ENCODE measurements at regions not wholly inside any gene's neighbourhood (a gene's known extent, or its start where the extent isn't known, plus 50 kb on each side); places are given as distances from the start of the nearest gene placed in this dataset.

- Histone ChIP-seq H3K4me3 (ENCODE audit: low read length) (no peak overlapping the region), H3K27me3 (ENCODE audit: control insufficient read depth in 1 of 2, insufficient read depth in 2 of 2, low read length in 2 of 2) (peaks cover 0 to 4% of the 10 kb centered on the region in 2 experiments), H3K9me3 (ENCODE audit: control insufficient read depth in 1 of 2, insufficient read depth in 1 of 2, low read length in 2 of 2) (no peaks in the 10 kb centered on the region), H3K36me3 (ENCODE audit: insufficient read depth, low read length) (no peaks in the 10 kb centered on the region), H3K4me1 (ENCODE audit: insufficient read depth, low read length) (no peaks in the 10 kb centered on the region), H3K27ac (ENCODE audit: low read depth in 1 of 2, low read length in 2 of 2) (no peak overlapping the region)
- no peaks in the 10 kb centered on the region for H3K9me3 Mint-ChIP-seq
- peaks cover 34% of the 10 kb centered on the region for H3K27me3 Mint-ChIP-seq
- H3K4me1 Mint-ChIP-seq (ENCODE audit: low read depth) = no peaks in the 10 kb centered on the region
- intact Hi-C loops (cut with DNase I, micrococcal nuclease) = no loop called here
- DNase-seq (no peak), ATAC-seq (ENCODE audit: poor library complexity) (no peak)
- H3K36me3 Mint-ChIP-seq (ENCODE audit: low read depth) = no peaks in the 10 kb centered on the region
- POLR2A ChIA-PET = no interaction called here
- H3K4me3 Mint-ChIP-seq = no peak overlapping the region
- no peak for TF ChIP-seq CTCF (IDR thresholded peaks at IDR 0.05)
- CTCF ChIA-PET = no interaction called here
- H3K27ac Mint-ChIP-seq = no peak overlapping the region
These were observed 92.3 kb upstream of the CARMIL1 start for GRCh38 chr6:25186919-25187318.

GRCh38 chr6:25188232-25188631, 90.9 kb upstream of the CARMIL1 start:
- Histone ChIP-seq H3K27me3 (ENCODE audit: control insufficient read depth in 1 of 2, insufficient read depth in 2 of 2, low read length in 2 of 2) (peaks cover 0 to 4% of the 10 kb centered on the region in 2 experiments), H3K4me1 (ENCODE audit: insufficient read depth, low read length) (no peaks in the 10 kb centered on the region), H3K9me3 (ENCODE audit: control insufficient read depth in 1 of 2, insufficient read depth in 1 of 2, low read length in 2 of 2) (no peaks in the 10 kb centered on the region), H3K36me3 (ENCODE audit: insufficient read depth, low read length) (no peaks in the 10 kb centered on the region), H3K4me3 (ENCODE audit: low read length) (no peak overlapping the region), H3K27ac (ENCODE audit: low read depth in 1 of 2, low read length in 2 of 2) (no peak overlapping the region)
- no peak for DNase-seq
- POLR2A ChIA-PET = no interaction called here
- CTCF ChIA-PET = no interaction called here
- Mint-ChIP-seq H3K4me3 (no peak overlapping the region), H3K27ac (no peak overlapping the region), H3K4me1 (ENCODE audit: low read depth) (no peaks in the 10 kb centered on the region), H3K27me3 (peaks cover 40% of the 10 kb centered on the region), H3K36me3 (ENCODE audit: low read depth) (no peaks in the 10 kb centered on the region), H3K9me3 (no peaks in the 10 kb centered on the region)
- intact Hi-C loops (cut with DNase I, micrococcal nuclease) = no loop called here
- TF ChIP-seq CTCF (IDR thresholded peaks at IDR 0.05) = no peak
- ATAC-seq (ENCODE audit: poor library complexity) = no peak

- ChIA-PET POLR2A (no interaction called here), CTCF (no interaction called here)
- Mint-ChIP-seq H3K4me3 (no peak overlapping the region), H3K36me3 (ENCODE audit: low read depth) (no peaks in the 10 kb centered on the region), H3K4me1 (ENCODE audit: low read depth) (no peaks in the 10 kb centered on the region), H3K9me3 (no peaks in the 10 kb centered on the region), H3K27ac (no peak overlapping the region), H3K27me3 (peaks cover 27% of the 10 kb centered on the region)
- TF ChIP-seq CTCF (IDR thresholded peaks at IDR 0.05) = no peak
- Histone ChIP-seq H3K4me3 (ENCODE audit: low read length) (no peak overlapping the region), H3K9me3 (ENCODE audit: control insufficient read depth in 1 of 2, insufficient read depth in 1 of 2, low read length in 2 of 2) (no peaks in the 10 kb centered on the region), H3K4me1 (ENCODE audit: insufficient read depth, low read length) (no peaks in the 10 kb centered on the region), H3K27ac (ENCODE audit: low read depth in 1 of 2, low read length in 2 of 2) (no peak overlapping the region), H3K36me3 (ENCODE audit: insufficient read depth, low read length) (no peaks in the 10 kb centered on the region), H3K27me3 (ENCODE audit: control insufficient read depth in 1 of 2, insufficient read depth in 2 of 2, low read length in 2 of 2) (peaks cover 0 to 4% of the 10 kb centered on the region in 2 experiments)
- DNase-seq (no peak), ATAC-seq (ENCODE audit: poor library complexity) (no peak)
- intact Hi-C loops (cut with DNase I, micrococcal nuclease) = no loop called here
These were observed 86.3 kb upstream of the CARMIL1 start for GRCh38 chr6:25192590-25193459.

Data from CD4-positive, alpha-beta T cell (primary cell).